Activated T-cell treated with anti-CD3 and anti-CD28 coated beads, Interleukin-2, amount 50 U/mL, for 1 hour (primary cell): ENCODE measurements at regions not wholly inside any gene's neighbourhood (a gene's known extent, or its start where the extent isn't known, plus 50 kb on each side); places are given as distances from the start of the nearest gene placed in this dataset.
"Not testable (repeated sequence)": the region's sequence is repeated elsewhere in the genome, so short reads cannot be mapped to it uniquely, and the experiment has no call there.

Source experiments
- DNase-seq: peaks from one replicate; pipeline ENCODE4 v3.0.0-alpha.2; 2020

DNA sequence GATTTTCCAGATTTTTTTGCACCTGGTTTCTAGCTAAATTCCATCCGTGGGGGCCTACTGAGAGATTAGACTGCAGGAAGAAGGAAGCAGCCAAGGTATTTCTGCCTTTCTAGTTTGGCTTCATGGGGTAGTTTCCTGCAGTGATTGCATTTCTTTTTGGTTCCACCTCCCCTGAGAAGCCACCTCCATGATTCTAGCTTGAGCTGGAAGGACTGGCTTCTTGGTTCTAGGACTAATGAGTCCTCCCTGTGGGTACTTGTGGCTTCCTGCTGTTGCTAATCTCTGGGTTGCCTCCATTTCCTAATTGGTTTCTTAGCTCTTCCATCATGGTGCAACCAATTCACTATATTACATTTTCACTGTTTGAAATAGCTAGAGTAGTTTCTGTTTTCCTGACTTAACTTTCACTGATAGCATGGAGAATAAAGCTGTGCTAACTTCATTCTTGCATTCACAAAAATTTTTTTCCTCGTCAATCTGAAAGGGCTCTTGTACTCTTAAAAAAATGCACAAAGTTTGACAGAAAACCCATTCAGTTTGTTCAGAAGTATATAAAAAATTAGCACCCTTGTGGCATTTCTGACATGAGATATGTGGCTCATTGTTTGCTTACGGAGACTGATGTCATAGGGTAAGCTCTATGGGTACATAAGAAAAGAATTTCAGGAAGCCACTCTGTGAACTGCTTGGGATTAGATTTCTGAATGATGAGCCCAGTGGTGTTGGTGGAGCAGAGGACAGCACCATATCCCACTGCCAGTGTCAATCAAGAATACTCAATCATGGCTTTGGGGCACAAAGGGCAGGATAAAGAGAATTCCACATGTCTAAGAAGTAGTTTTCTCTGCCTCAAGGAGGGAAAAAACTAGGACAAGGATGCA lies 242.8 kb upstream of the RBMS1 start:
- DNase-seq, result no peak

DNA sequence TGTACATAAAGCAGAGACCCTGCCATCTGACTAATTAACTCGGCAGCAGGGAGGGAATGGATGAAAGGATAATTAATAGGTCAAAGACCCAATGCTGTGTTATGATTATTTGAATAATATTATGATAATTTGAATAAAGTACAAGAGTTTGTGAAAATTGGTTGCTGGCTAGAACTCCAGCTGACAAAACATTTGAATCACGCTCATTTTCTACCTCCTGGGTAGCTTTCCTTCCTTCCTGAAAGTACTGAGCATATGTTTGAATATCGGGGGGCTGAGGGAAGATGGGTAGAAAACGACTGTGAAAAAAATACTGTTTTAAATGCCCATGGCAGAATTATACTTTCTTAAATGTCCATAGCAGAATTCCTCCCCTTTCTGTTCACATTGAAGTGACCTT lies 243.6 kb upstream of the RBMS1 start:
- DNase-seq, result no peak

DNA sequence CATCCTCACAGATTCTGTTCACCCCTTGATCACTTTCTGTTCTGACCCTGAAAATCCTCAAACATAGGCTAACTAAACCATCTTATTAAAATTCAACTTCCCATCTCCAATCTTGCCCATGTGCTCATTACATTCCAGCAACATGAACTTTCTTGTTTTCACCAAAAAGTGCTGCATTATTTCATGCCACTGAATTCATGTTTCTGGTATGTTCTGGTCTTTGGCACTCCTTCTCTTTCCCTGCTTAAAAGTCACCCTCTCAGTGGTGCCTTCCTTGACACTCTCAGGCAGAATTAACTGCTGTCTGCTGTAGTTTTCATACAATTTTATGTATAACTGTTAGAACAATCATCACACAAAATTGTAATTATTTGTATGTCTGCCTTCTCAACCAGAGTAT lies 247.7 kb upstream of the RBMS1 start:
- no peak for DNase-seq

DNA sequence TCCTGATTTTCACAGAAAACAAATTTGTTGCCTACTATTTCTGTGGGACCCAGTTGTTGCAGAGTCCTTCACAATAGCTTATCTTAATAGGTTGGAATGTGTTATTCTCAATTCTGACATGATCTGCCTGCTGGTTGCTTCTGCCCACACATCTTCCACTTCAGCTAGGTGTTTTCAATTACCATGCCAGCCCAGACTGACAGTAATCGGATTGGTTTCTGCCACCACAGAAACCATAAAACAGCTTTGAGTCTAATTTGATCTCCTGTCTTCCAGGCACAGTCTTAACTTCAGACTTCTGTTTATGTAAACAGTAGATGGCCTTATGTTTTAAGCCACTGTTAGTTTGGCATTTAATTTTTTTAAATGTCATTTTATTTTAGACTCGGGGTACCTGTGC lies 248.2 kb upstream of the RBMS1 start:
- no peak for DNase-seq

DNA sequence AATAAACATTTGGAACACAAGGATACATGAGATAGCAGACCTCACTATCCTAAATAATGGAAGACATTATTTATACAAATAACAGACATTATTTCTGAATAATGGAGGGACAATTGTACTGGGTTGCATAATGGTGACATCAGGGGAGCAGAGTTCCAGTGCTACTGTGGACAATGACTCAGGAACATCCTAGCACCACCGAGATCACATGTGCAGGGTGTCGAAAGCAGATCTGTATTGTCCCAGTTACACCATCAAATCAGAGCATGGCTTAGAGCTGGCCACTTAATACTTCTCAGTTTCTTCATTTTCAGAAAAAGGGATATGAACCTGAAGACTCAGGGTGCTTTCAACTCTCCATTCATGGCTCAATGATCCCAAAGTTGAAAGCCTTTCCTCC lies 249.1 kb upstream of the RBMS1 start:
- no peak for DNase-seq

DNA sequence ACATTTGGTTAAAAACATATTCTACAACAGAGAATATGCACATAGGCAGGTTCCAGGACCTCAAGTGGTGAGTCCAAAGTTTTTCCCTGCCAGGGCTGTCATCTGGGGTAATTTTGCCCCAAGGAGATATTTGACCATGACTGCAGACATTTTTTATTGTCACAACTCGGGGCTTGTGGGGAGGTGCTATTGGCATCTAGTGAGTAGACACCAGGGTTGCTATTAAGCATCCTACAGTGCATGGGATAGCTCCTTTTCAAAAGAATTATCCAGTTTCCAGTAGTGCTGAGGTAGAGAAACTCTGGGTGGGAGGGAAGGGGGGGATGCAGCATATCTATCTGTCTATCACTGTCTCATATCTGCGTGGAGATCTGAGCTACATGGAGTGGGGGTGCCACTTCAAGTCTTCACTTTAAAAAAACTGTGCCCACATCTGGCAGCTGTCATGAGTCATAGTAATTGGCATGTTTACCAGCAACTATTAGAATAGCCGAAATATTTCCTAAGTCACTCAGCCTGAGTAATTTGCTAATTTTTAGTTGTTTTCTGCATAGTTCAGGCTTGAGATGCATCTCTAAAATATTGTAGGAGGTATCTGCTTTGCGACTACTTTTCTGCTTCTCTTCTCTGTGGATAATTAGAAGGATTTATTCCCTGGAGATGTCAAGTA lies 254.0 kb upstream of the RBMS1 start:
- DNase-seq, result no peak

DNA sequence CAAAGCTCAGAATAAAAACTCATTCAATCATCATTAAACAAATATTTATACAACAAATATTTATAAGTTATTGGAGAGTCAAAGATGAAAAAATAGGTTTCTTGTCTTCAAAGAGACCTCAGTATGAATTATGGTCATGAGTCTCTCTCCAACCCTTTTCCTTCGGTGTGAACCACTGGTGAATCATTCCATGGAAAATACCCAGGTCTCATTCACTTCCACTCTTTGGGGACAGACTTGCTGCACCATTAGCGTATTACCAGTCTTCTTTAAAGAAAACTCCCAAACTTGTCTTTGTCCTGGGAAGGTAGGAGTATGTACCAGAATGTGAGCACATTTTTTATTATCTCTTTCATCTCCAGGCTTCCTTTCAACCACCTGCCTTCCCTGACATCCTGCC lies 257.4 kb upstream of the RBMS1 start:
- no peak for DNase-seq

DNA sequence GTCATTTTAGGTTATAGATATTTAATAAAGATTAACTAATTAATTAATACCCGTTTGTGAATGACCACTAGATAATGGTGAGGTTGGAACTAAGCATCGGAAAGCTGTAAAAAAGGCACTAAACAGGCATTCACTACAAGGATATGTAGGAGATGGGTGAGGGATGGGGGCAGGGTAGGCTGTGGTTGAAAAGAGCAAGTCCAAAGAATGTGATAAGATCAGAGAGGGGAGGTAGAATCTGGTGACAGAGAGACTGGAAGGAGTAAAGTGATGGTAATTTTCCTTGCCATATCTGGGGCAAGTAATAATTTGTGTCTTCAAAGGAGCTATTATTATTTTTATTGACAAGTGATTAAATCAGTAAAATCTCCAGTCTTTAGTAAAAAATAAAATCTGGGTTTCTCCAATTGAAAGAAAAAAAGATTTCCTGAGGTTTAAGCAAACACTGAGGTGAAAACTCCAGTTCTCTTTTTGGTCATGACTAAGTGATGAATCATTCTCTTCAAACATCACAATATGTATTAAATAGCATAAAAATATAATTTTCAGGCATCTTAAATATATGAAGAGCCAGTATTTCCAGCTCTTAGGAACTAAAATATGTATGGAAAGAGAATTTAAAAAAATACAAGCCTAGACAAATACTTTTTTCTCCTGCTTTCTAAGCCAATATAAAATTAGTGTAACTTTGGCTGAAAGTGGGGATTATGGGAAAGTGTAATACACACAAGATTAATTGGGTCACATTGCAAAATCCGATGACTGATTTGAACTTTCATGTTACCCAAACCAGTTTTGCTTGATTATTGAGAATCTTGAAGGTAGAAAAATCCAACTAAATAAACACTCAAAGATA lies 259.1 kb upstream of the RBMS1 start:
- no peak for DNase-seq

DNA sequence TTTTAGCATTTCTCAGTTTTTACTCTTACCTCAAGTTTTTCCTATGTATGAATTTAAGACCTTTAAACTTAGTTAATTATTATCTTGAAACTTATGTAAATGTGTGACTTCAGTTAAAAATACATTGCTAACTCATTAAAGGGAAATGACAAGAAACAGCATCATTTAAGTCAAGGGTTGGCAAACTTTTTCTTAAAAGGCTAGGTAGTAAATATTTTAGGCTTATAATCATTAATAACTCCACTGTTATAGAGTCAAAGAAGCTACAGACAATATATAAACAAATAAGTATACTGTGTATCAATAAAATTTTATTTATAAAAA lies 259.7 kb upstream of the RBMS1 start:
- DNase-seq, result no peak

DNA sequence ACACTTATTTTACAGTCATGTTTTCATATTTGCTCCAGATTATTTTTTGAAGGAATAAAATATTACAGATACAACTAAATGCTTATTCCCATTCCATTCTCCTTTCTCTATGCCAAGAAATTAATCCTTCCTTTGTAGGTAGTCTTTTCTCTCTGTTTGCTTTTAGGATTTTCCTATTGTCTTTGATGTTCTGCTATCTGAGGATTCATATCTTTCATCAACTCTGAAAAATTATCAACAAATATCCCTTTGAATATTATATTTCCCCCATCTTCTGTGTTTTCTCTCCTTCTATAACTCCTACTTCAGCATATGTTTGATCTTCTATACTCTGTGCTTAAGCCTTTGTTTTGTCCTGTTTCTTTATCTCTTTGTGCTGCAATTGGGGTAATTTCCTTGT lies 260.4 kb upstream of the RBMS1 start:
- no peak for DNase-seq

DNA sequence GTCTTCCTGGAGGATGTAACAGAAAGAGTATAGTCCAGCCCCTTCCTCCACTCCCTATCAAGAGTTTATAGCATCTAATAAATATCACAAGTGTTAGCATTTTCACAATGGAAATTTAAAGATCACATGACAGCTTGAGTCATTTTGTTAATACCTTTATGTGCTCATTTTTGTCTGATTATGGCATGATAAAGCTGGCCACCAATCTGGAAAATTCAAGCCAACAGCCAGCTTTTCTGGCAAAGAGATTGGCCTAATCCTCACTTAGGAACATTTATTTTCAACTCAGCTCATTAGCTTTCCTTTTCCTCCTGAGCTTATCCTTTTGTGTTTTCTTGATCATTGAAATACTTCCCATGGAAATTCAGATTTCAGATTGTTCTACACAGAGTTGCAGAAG lies 262.9 kb upstream of the RBMS1 start:
- DNase-seq, result no peak

DNA sequence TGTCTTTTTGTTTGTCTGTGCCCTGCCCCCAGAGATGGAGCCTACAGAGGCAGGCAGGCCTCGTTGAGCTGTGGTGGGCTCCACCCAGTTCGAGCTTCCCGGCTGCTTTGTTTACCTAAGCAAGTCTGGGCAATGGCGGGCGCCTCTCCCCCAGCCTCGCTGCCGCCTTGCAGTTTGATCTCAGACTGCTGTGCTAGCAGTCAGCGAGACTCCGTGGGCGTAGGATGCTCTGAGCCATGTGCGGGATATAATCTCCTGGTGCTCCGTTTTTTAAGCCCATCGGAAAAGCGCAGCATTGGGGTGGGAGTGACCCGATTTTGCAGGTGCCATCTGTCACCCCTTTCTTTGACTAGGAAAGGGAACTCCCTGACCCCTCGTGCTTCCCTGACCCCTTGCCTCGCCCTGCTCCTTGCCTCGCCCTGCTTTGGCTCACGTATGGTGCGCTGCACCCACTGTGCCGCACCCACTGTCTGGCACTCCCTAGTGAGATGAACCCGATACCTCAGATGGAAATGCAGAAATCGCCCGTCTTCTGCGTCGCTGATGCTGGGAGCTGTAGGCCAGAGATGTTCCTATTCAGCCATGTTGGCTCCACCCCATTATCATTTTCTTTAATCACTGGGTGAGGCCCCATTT lies 269.0 kb upstream of the RBMS1 start:
- DNase-seq, result not testable (repeated sequence)

DNA sequence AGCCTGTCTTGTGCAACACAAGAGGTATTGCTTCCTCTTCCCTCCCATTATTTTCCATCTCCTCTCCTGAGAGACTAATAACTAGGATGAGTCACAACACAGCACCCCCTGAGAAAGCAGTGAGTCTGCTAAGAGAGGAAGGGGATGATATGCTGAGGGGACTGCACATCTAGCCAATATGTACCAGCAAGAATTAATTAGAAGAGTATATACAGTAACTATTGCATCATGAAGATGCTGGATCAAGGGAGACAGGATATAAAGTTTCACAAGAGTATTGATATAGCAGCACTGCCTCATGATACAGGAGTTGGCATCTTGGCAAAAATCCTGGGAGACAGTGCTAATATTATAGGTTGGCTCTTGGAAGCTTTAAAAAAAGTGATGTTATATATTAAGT lies 289.9 kb upstream of the RBMS1 start:
- no peak for DNase-seq

DNA sequence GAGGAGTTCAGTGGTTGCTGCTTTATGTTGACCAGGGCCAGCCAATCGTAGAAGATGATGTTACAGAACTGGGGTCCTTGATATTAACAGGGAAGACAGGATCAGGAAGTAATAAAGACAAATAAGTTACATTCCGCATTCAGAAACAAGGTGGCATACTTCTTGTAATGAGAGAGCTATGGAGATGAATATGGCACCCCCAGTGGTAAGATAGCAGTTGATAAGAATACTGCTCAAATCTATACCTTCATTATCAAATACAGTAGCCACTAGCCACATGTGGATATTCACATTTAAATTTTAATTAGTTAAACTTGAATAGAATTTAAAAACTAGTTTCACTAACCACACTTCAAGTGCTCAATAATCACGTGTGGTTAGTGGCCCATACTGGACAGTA lies 290.4 kb upstream of the RBMS1 start:
- no peak for DNase-seq

DNA sequence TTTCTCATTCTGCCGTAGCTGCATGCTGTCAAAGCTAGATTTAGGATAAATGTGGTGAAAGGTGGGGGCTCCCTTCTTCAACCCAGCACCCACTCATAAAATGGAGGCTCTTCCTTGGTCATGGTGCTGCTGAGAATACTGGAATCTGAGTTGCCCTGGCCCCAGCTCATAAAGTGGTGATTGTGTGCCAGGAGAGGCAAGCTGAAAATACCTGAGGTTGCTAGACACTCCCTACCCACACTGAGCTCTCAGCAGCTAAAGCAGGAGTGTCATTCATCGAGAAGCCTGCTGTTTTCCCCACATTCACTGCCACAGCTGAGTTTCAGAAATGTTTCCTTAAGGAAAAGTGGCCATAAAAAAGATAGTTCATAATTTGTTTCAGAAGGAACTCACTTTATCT lies 297.1 kb upstream of the RBMS1 start:
- DNase-seq, result no peak

DNA sequence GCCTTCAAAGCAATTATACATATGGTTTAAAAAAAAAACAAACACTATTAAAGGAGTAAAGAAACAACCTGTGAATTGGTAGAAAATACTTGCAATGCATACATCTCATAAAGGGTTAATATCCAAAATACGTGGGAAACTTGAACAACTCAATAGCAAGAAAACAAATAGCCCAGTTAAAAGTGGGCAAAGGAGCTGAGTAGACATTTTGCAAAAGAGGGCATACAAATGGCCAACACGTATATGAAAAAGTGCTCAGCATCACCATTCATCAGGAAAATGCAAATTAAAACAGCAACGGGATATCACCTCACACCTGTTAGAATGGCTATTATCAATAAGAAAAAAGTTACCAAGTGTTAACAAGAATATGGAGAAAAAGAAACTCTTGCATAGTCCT lies 298.3 kb upstream of the RBMS1 start:
- no peak for DNase-seq

DNA sequence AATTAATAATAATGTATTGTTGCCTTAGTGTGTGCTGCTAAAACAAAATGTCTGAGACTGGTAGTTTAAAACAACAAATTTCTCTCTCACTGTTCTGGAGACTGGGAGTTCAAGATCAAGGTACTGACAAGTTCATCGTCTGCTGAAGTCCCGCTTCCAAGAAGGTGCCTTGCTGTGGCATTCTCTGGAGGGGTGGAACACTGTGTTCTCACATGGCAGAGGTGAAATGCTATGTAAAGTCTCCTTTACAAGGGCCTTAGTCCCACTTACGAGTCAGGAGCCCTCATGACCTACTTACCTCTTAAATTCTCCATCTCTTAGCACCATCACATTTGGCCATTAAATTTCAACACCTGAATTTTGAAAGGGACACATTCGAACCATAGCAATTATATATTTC lies 299.2 kb upstream of the RBMS1 start:
- no peak for DNase-seq

DNA sequence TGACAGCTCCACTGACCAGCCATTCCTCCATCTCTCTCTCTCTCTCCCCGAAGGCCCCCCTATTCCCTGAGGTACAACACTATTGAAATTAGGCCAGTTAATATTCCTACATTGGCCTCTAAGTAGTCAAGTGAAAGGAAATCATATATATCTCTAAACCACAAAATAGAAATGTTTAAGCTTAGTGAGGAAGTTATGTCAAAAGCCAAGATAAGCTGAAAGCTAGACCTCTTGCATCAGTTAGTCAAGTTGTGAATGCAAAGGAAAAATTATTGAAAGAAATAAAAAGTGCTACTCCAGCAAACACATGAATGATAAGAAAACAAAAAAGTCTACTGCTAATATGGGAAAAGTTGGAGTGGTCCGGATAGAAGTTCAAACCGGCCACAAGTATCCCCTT lies 301.3 kb upstream of the RBMS1 start:
- no peak for DNase-seq

DNA sequence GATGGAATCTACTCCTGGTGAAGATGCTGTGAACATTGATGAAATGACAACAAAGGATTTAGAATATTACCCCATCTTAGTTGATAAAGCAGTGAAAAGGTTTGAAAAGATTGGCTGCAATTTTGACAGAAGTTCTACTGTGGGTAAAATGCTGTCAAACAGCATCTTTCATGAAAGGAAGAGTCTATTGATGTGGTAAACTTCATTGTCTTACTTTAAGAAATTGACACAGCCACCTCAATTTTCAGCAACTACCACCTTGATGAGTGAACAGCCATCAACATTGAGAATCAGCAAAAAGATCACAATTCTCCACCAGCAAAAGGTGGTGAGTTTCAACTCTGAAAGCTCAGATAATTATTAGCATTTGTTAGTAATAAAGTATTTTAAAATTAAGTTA lies 310.3 kb upstream of the RBMS1 start:
- DNase-seq, result no peak

DNA sequence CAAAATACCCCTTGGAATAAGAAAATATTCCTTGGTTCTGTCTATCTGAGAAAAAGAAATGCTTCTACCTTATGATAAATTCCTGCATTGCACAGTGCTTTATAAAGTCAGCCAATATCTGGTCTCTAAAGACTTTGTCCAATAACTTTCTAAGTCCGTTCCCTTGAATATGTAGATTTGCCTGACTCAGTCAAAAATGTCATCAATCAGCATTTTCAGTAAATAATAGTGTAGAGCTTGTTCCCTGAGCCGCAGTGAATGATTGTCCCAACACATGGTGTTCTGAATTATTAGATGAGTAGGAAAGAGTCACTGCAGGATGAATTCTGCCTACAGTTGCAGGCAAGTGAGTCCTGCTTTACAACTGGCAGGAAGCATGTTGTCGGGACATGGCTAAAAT lies 316.8 kb upstream of the RBMS1 start:
- no peak for DNase-seq

DNA sequence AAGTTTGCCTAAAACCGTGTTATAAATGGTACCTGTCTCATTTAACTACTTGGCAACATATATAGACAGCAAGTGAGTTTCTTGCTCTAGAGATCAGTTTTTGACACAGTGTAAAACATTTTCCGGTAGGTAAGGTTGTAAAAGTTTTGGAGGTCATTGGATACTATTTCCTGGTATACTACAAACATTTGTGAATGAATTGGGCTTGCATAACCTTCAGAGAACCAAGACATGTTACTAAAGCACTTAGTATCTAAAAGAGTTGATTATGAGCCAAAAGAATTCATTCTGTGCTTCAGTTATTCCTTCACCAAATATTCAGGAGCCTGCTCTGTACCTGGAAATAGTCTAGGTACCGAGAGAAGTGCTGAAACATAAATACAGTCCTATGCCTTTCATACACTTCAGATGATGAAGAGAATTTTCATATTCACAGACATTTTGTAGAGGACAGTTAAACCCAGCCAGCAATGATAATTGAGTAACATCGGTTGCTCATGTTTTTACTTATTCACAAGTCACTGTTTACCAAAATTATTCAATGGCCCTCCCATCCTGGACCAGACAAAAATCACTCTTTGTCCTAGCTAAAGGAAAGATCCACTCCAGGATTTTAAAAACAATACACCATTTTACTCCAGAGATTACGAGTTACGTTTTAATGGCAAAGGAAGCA lies 319.4 kb upstream of the RBMS1 start:
- no peak for DNase-seq

DNA sequence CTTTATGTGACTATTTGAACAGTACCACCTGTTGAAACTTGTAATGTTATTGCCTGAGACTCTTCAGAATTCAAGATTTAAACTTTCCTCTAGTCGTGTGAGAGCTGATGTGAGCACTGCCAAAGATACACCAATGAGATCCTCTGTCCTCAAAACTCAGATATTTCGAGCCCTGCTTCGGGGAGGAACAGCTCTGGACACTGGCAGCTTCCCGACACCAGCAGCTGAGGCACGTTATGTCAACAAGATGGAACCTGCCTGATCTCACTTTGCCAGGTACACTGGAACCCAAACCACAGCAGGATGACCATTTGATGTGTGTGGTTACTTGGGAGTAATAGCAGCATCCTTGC lies 319.9 kb upstream of the RBMS1 start:
- no peak for DNase-seq

DNA sequence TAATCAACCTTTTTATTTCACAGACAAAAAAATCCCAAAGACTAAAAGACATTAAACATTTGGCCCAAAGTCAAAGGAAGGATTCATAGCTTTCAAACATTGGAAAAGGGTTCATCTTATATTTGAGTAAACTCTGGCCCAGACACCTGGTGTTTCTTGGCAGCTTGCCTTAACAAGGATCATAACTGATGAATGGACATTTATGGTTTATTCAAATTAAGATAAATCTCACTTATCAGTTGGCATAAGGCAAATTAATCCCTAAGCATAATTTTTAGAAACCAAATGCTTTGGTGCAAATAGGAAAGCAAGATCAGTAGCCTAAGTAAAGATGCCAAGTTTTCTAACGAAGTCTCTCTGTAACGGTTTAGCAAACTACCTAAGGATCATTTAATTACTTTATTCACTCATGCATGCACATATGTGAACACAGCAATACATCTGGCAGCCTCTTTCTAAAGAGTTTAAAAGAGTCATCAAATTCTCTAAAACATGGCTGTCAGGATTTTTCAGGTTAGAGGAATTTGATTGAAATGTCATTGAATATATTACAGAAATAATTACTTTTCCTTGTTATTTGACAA lies 323.4 kb upstream of the RBMS1 start:
- DNase-seq, result no peak
